Memory B cell (primary cell): ENCODE measurements at regions not wholly inside any gene's neighbourhood (a gene's known extent, or its start where the extent isn't known, plus 50 kb on each side); places are given as distances from the start of the nearest gene placed in this dataset.

ENCODE experiments used
- ATAC-seq: fragments of 150-1000 bp; cut with Tn5 transposase; 2 replicates; pipeline ENCODE4 v1.10.0; 2021; ENCODE audit warnings: low read depth, mild to moderate bottlenecking, moderate library complexity
- DNase-seq, 2 donors: peaks; one replicate each; pipeline ENCODE4 v3.0.0; 2022; ENCODE audit warnings: low spot score in 2 of 2
- H3K27ac Mint-ChIP-seq: one replicate; pipeline ENCODE4 v1.8.0; 2022; ENCODE audit warnings: mild to moderate bottlenecking, moderate library complexity, mixed read lengths
- H3K27me3 Mint-ChIP-seq: one replicate; pipeline ENCODE4 v1.8.0; 2022; ENCODE audit warnings: mixed read lengths
- H3K36me3 Mint-ChIP-seq: one replicate; pipeline ENCODE4 v1.8.0; 2022; ENCODE audit warnings: mild to moderate bottlenecking, mixed read lengths
- H3K4me1 Mint-ChIP-seq: one replicate; pipeline ENCODE4 v1.8.0; 2022; ENCODE audit warnings: mixed read lengths
- H3K4me3 Mint-ChIP-seq: one replicate; pipeline ENCODE4 v1.8.0; 2022; ENCODE audit warnings: mild to moderate bottlenecking, moderate library complexity, mixed read lengths
- H3K9me3 Mint-ChIP-seq: one replicate; pipeline ENCODE4 v1.8.0; 2022; ENCODE audit warnings: mixed read lengths

GRCh38 chr12:111184161-111184560, 184.7 kb downstream of the PHETA1 start:
- Mint-ChIP-seq H3K27me3 (peaks cover 27% of the 10 kb centered on the region), H3K4me3 (no peak overlapping the region), H3K27ac (no peak overlapping the region), H3K9me3 (peaks cover 4% of the 10 kb centered on the region), H3K36me3 (peaks cover 2% of the 10 kb centered on the region), H3K4me1 (peaks cover 2% of the 10 kb centered on the region)
- DNase-seq: no peak
- no peak for ATAC-seq

- H3K36me3 Mint-ChIP-seq: peaks cover 1% of the 10 kb centered on the region
- peaks cover 2% of the 10 kb centered on the region for H3K4me1 Mint-ChIP-seq
- DNase-seq: no peak
- peaks cover 1% of the 10 kb centered on the region for H3K9me3 Mint-ChIP-seq
- peaks cover 26% of the 10 kb centered on the region for H3K27me3 Mint-ChIP-seq
- no peak overlapping the region for H3K27ac Mint-ChIP-seq
- no peak overlapping the region for H3K4me3 Mint-ChIP-seq
- ATAC-seq: no peak
Observed at GRCh38 chr12:111183094-111183493, 185.8 kb downstream of the PHETA1 start.

- H3K4me1 Mint-ChIP-seq: peaks cover 2% of the 10 kb centered on the region
- no peak for ATAC-seq
Observed at GRCh38 chr12:111182382-111182781, 186.5 kb downstream of the PHETA1 start.

GRCh38 chr12:111181143-111181726, 187.7 kb downstream of the PHETA1 start:
- ATAC-seq (no peak), DNase-seq (no peak)
- Mint-ChIP-seq H3K9me3 (no peaks in the 10 kb centered on the region), H3K4me3 (no peak overlapping the region), H3K27me3 (peaks cover 25% of the 10 kb centered on the region), H3K36me3 (no peaks in the 10 kb centered on the region), H3K4me1 (peaks cover 2% of the 10 kb centered on the region), H3K27ac (no peak overlapping the region)

More at GRCh38 chr12:111182382-111182781, 186.5 kb downstream of the PHETA1 start:
- H3K27me3 Mint-ChIP-seq: peaks cover 25% of the 10 kb centered on the region
- H3K36me3 Mint-ChIP-seq: no peaks in the 10 kb centered on the region
- H3K27ac Mint-ChIP-seq: no peak overlapping the region
- H3K4me3 Mint-ChIP-seq: no peak overlapping the region
- no peak for DNase-seq
- H3K9me3 Mint-ChIP-seq: no peaks in the 10 kb centered on the region

GRCh38 chr12:111180426-111181142, 188.3 kb downstream of the PHETA1 start:
- H3K9me3 Mint-ChIP-seq: no peaks in the 10 kb centered on the region
- H3K27me3 Mint-ChIP-seq: peaks cover 26% of the 10 kb centered on the region
- no peaks in the 10 kb centered on the region for H3K4me1 Mint-ChIP-seq
- DNase-seq (no peak), ATAC-seq (no peak)
- no peak overlapping the region for H3K27ac Mint-ChIP-seq
- H3K36me3 Mint-ChIP-seq: no peaks in the 10 kb centered on the region
- H3K4me3 Mint-ChIP-seq: no peak overlapping the region

GRCh38 chr12:111178181-111179081, 190.5 kb downstream of the PHETA1 start:
- no peaks in the 10 kb centered on the region for H3K9me3 Mint-ChIP-seq
- peaks cover 29% of the 10 kb centered on the region for H3K27me3 Mint-ChIP-seq
- no peak overlapping the region for H3K4me3 Mint-ChIP-seq
- no peaks in the 10 kb centered on the region for H3K36me3 Mint-ChIP-seq
- ATAC-seq (no peak), DNase-seq (no peak)
- peaks cover 2% of the 10 kb centered on the region for H3K4me1 Mint-ChIP-seq
- H3K27ac Mint-ChIP-seq: no peak overlapping the region

- no peak overlapping the region for H3K27ac Mint-ChIP-seq
- no peak for ATAC-seq
- no peaks in the 10 kb centered on the region for H3K9me3 Mint-ChIP-seq
Observed at GRCh38 chr12:111175396-111176094, 193.3 kb downstream of the PHETA1 start.

GRCh38 chr12:111174961-111175345, 193.9 kb downstream of the PHETA1 start:
- Mint-ChIP-seq H3K36me3 (no peaks in the 10 kb centered on the region), H3K27me3 (peaks cover 17% of the 10 kb centered on the region), H3K4me3 (no peak overlapping the region), H3K9me3 (no peaks in the 10 kb centered on the region), H3K4me1 (peaks cover 9% of the 10 kb centered on the region), H3K27ac (no peak overlapping the region)
- ATAC-seq: no peak
- DNase-seq: no peak

More at GRCh38 chr12:111175396-111176094, 193.3 kb downstream of the PHETA1 start:
- DNase-seq: no peak
- Mint-ChIP-seq H3K4me3 (no peak overlapping the region), H3K4me1 (peaks cover 6% of the 10 kb centered on the region), H3K27me3 (peaks cover 22% of the 10 kb centered on the region), H3K36me3 (no peaks in the 10 kb centered on the region)

GRCh38 chr12:111174251-111174960, 194.5 kb downstream of the PHETA1 start:
- Mint-ChIP-seq H3K27me3 (peaks cover 17% of the 10 kb centered on the region), H3K9me3 (no peaks in the 10 kb centered on the region), H3K27ac (no peak overlapping the region), H3K36me3 (no peaks in the 10 kb centered on the region), H3K4me3 (no peak overlapping the region), H3K4me1 (peaks cover 13% of the 10 kb centered on the region)
- DNase-seq (no peak), ATAC-seq (no peak)

GRCh38 chr12:111173836-111174235, 195.1 kb downstream of the PHETA1 start:
- no peak for DNase-seq
- ATAC-seq: no peak
- H3K36me3 Mint-ChIP-seq: no peaks in the 10 kb centered on the region
- peaks cover 13% of the 10 kb centered on the region for H3K4me1 Mint-ChIP-seq
- H3K4me3 Mint-ChIP-seq: no peak overlapping the region
- no peak overlapping the region for H3K27ac Mint-ChIP-seq
- H3K27me3 Mint-ChIP-seq: peaks cover 14% of the 10 kb centered on the region
- no peaks in the 10 kb centered on the region for H3K9me3 Mint-ChIP-seq

GRCh38 chr12:111173391-111173790, 195.5 kb downstream of the PHETA1 start:
- H3K27me3 Mint-ChIP-seq: peaks cover 10% of the 10 kb centered on the region

GRCh38 chr12:111172786-111173185, 196.1 kb downstream of the PHETA1 start:
- no peak overlapping the region for H3K27ac Mint-ChIP-seq
- H3K4me3 Mint-ChIP-seq: no peak overlapping the region
- peaks cover 13% of the 10 kb centered on the region for H3K4me1 Mint-ChIP-seq
- no peaks in the 10 kb centered on the region for H3K9me3 Mint-ChIP-seq
- H3K27me3 Mint-ChIP-seq: peaks cover 8% of the 10 kb centered on the region
- H3K36me3 Mint-ChIP-seq: no peaks in the 10 kb centered on the region
- no peak for DNase-seq
- ATAC-seq: no peak

More at GRCh38 chr12:111173391-111173790, 195.5 kb downstream of the PHETA1 start:
- Mint-ChIP-seq H3K27ac (no peak overlapping the region), H3K4me3 (no peak overlapping the region), H3K9me3 (no peaks in the 10 kb centered on the region), H3K4me1 (peaks cover 13% of the 10 kb centered on the region), H3K36me3 (no peaks in the 10 kb centered on the region)
- DNase-seq (no peak), ATAC-seq (no peak)

- no peaks in the 10 kb centered on the region for H3K36me3 Mint-ChIP-seq
- peaks cover 8% of the 10 kb centered on the region for H3K27me3 Mint-ChIP-seq
Observed at GRCh38 chr12:111171832-111172231, 197.1 kb downstream of the PHETA1 start.

More at GRCh38 chr12:111171832-111172231, 197.1 kb downstream of the PHETA1 start:
- no peak overlapping the region for H3K4me3 Mint-ChIP-seq
- no peaks in the 10 kb centered on the region for H3K9me3 Mint-ChIP-seq
- peaks cover 13% of the 10 kb centered on the region for H3K4me1 Mint-ChIP-seq
- H3K27ac Mint-ChIP-seq: no peak overlapping the region
- DNase-seq: no peak
- no peak for ATAC-seq
